Keratinocyte (primary cell): ENCODE measurements at regions not wholly inside any gene's neighbourhood (a gene's known extent, or its start where the extent isn't known, plus 50 kb on each side); places are given as distances from the start of the nearest gene placed in this dataset.
A peak's percentile ranks its signal among the peaks of the same experiment; 100 is the strongest.

ENCODE experiments used
- DNase-seq: peaks from one replicate; pipeline ENCODE4 v3.0.0-alpha.2; 2011; ENCODE audit warnings: low read depth, missing footprints, low spot score
- FAIRE-seq: peaks from 2 replicates; lab custom pipeline; 2011; peaks lifted over from hg19 to GRCh38; lab: Jason Lieb, UNC
- H2AFZ ChIP-seq: 2 replicates; pipeline ENCODE4 v1.6.0; 2012; ENCODE audit warnings: low read length, control low read depth, inconsistent platforms; ENCODE audit not compliant: control insufficient read depth
- H3K27ac ChIP-seq: 2 replicates; pipeline ENCODE4 v1.5.1; 2011; ENCODE audit warnings: low read length; ENCODE audit not compliant: control insufficient read depth, insufficient read depth
- H3K27me3 ChIP-seq: 3 replicates; pipeline ENCODE4 v1.6.0; 2011; ENCODE audit warnings: low read length; ENCODE audit not compliant: control insufficient read depth, insufficient read depth; ENCODE audit errors: extremely low read depth
- H3K36me3 ChIP-seq, 2 experiments: 2 replicates in 1 of 2; 3 replicates in 1 of 2; pipeline ENCODE4 v1.5.1; 2011; ENCODE audit warnings: low read length in 2 of 2, mild to moderate bottlenecking in 1 of 2; ENCODE audit not compliant: control insufficient read depth in 2 of 2, insufficient read depth in 2 of 2; ENCODE audit errors: extremely low read depth in 1 of 2
- H3K4me1 ChIP-seq: 3 replicates; pipeline ENCODE4 v1.5.1; 2011; ENCODE audit warnings: low read length; ENCODE audit not compliant: control insufficient read depth, insufficient read depth; ENCODE audit errors: extremely low read depth
- H3K4me2 ChIP-seq: 3 replicates; pipeline ENCODE4 v1.6.0; 2011; ENCODE audit warnings: low read depth, low read length; ENCODE audit not compliant: control insufficient read depth, insufficient read depth; ENCODE audit errors: extremely low read depth
- H3K4me3 ChIP-seq, 3 experiments: fragments of 200-600 bp in 1 of 3; sonication (generic) in 1 of 3; 2 replicates in 2 of 3; 3 replicates in 1 of 3; pipeline ENCODE4 v1.5.1; 2011 to 2016; ENCODE audit warnings: low read length in 3 of 3, mild to moderate bottlenecking in 3 of 3, control low read depth in 2 of 3, inconsistent platforms in 1 of 3, low read depth in 1 of 3, mixed read lengths in 1 of 3, mixed run types in 1 of 3, moderate library complexity in 1 of 3; ENCODE audit not compliant: control insufficient read depth in 2 of 3, insufficient read depth in 2 of 3; ENCODE audit errors: extremely low read depth in 1 of 3
- H3K79me2 ChIP-seq: 2 replicates; pipeline ENCODE4 v1.6.0; 2012; ENCODE audit warnings: low read length; ENCODE audit not compliant: control insufficient read depth, insufficient read depth
- H3K9ac ChIP-seq: 3 replicates; pipeline ENCODE4 v1.6.0; 2011; ENCODE audit warnings: low read length; ENCODE audit not compliant: control insufficient read depth, insufficient read depth; ENCODE audit errors: extremely low read depth
- H3K9me1 ChIP-seq: 3 replicates; pipeline ENCODE4 v1.6.0; 2011; ENCODE audit warnings: low read length; ENCODE audit not compliant: control insufficient read depth, insufficient read depth; ENCODE audit errors: extremely low read depth
- H3K9me3 ChIP-seq: 2 replicates; pipeline ENCODE4 v1.5.1; 2012; ENCODE audit warnings: low read depth, low read length; ENCODE audit not compliant: control insufficient read depth
- H4K20me1 ChIP-seq: 3 replicates; pipeline ENCODE4 v1.6.0; 2011; ENCODE audit warnings: low read length; ENCODE audit not compliant: control insufficient read depth, insufficient read depth; ENCODE audit errors: extremely low read depth
- CTCF ChIP-seq, 3 experiments: IDR thresholded peaks in 1 of 3; conservative IDR thresholded peaks in 1 of 3; optimal IDR thresholded peaks in 1 of 3; 2 replicates in 2 of 3; 3 replicates in 1 of 3; pipeline versions ENCODE3 to v1.5.1; 2011; ENCODE audit warnings: low read length in 3 of 3, mild to moderate bottlenecking in 3 of 3, moderate library complexity in 2 of 3, control low read depth in 1 of 3, inconsistent platforms in 1 of 3; ENCODE audit not compliant: insufficient read depth in 2 of 3; ENCODE audit errors: extremely low read depth in 1 of 3
- EZH2 ChIP-seq: IDR thresholded peaks from one replicate; pipeline ENCODE4 v1.6.1; 2012; ENCODE audit warnings: inconsistent platforms, mild to moderate bottlenecking, low read length, moderate library complexity
- dilution Hi-C: fragments of 300-500 bp; cut with MboI; formaldehyde crosslinking; loops from one replicate; pipeline ENCODE4 v1.7.0; 2020; ENCODE audit warnings: low sequenced_read_pairs; ENCODE audit not compliant: extremely low pct_ligation_motif_present

- FAIRE-seq = peak; percentile 71
These were observed 81.5 kb downstream of the PTPDC1 start for GRCh38 chr9:94165592-94166235.

DNA sequence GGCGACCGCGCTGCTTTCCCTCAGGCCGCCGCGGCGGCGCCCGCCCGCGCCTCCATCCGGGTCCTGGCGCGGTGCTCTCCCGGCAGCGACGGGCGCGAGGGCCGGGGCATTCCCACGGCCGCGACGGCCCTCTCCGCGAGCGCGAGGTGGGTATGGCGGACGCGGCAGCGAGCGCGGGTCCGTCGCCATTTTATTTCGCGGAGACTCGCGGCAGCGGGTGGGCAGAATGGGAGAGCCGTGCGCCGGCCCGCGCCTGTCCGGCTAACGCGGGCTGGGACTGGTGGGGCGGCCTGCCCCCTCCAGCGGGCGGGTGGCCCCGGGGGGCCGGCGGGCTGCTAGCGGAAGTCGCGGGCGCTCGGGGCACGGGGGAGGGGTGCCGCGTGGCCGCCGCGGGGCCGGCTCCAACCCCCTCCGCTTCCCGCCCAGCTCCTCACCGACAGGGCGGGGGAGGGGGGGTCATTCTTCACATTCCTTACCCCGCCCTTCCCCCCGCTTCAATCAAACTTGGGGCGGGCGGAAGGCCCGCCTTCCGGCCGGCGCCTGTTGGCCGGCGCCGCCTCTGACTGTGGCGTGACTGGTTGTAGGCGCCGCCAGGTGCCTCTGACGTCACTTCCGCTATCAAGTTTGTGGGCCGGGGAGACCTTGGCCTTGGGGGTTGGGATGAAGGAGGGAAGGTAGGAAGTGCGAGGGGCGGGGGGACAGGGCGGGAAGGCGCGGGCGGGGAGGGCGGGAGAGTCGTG, 82.1 kb downstream of the PTPDC1 start:
- Histone ChIP-seq H3K9me3 (no peaks in the 10 kb centered on the region), H4K20me1 (peaks cover 22% of the 10 kb centered on the region), H3K4me2 (no peak overlapping the region), H3K79me2 (peaks cover 46% of the 10 kb centered on the region), H3K9ac (peak overlapping the region; percentile 96), H3K27me3 (no peaks in the 10 kb centered on the region), H2AFZ (peak overlapping the region; percentile 16), H3K9me1 (no peaks in the 10 kb centered on the region), H3K36me3 (peaks cover 2 to 5% of the 10 kb centered on the region in 2 experiments), H3K4me1 (peaks cover 21% of the 10 kb centered on the region), H3K27ac (peak overlapping the region; percentile 89), H3K4me3 (peak overlapping the region; percentile 73 to 96 (median 96))
- dilution Hi-C loops = no loop called here
- peak; percentile 86 for DNase-seq
- FAIRE-seq = no peak
- TF ChIP-seq EZH2 = no peak

More at GRCh38 chr9:94165592-94166235, 81.5 kb downstream of the PTPDC1 start:
- DNase-seq = peak; percentile 84
- Histone ChIP-seq H3K9me3 (no peaks in the 10 kb centered on the region), H3K36me3 (peaks cover 2 to 5% of the 10 kb centered on the region in 2 experiments), H3K9me1 (no peaks in the 10 kb centered on the region), H4K20me1 (peaks cover 18% of the 10 kb centered on the region), H3K27me3 (no peaks in the 10 kb centered on the region), H3K27ac (peak overlapping the region; percentile 89), H3K79me2 (peaks cover 39% of the 10 kb centered on the region), H3K4me2 (peak overlapping the region; percentile 74), H2AFZ (peak overlapping the region; percentile 89), H3K4me3 (peak overlapping the region; percentile 63 to 73 (median 73)), H3K4me1 (peaks cover 21% of the 10 kb centered on the region), H3K9ac (peak overlapping the region; percentile 96)
- TF ChIP-seq CTCF (optimal IDR thresholded peaks at IDR 0.05 in 1 of 3, IDR thresholded peaks at IDR 0.05 in 1 of 3, conservative IDR thresholded peaks at IDR 0.05 in 1 of 3; ENCODE audit: extremely low read depth in 1 of 3, insufficient read depth in 2 of 3, low read length in 3 of 3) (no peak), EZH2 (no peak)
- dilution Hi-C loops = no loop called here
